CD4-positive, alpha-beta T cell treated with Interleukin-6 at 100 ng/mL for 8 hours (primary cell): ENCODE measurements at regions not wholly inside any gene's neighbourhood (a gene's known extent, or its start where the extent isn't known, plus 50 kb on each side); places are given as distances from the start of the nearest gene placed in this dataset.

Source experiments
- DNase-seq: peaks from one replicate; pipeline ENCODE4 v3.0.0-alpha.2; 2020; ENCODE audit warnings: mixed read lengths, low spot score

- DNase-seq, result no peak
Measured at GRCh38 chr12:76611533-76611932, 52.0 kb upstream of the OSBPL8 start.

GRCh38 chr12:76614364-76614763, 54.8 kb upstream of the OSBPL8 start:
- no peak for DNase-seq

- no peak for DNase-seq
Measured at GRCh38 chr12:76618031-76618430, 58.5 kb upstream of the OSBPL8 start.

- peak; percentile 67 for DNase-seq
Measured at GRCh38 chr12:76621582-76622024, 62.0 kb upstream of the OSBPL8 start.

- no peak for DNase-seq
Measured at GRCh38 chr12:76622351-76622750, 62.8 kb upstream of the OSBPL8 start.

- no peak for DNase-seq
Measured at GRCh38 chr12:76622915-76623314, 63.3 kb upstream of the OSBPL8 start.

- DNase-seq, result no peak
Measured at GRCh38 chr12:76623931-76624330, 64.4 kb upstream of the OSBPL8 start.

GRCh38 chr12:76627346-76628135, 68.0 kb upstream of the OSBPL8 start:
- DNase-seq, result no peak

GRCh38 chr12:76628745-76629144, 69.2 kb upstream of the OSBPL8 start:
- no peak for DNase-seq

- DNase-seq, result no peak
Measured at GRCh38 chr12:76631741-76632140, 72.2 kb upstream of the OSBPL8 start.

- no peak for DNase-seq
Measured at GRCh38 chr12:76633415-76633814, 73.8 kb upstream of the OSBPL8 start.

GRCh38 chr12:76634133-76634532, 74.6 kb upstream of the OSBPL8 start:
- no peak for DNase-seq

- no peak for DNase-seq
Measured at GRCh38 chr12:76636121-76636692, 76.6 kb upstream of the OSBPL8 start.

- DNase-seq, result no peak
Measured at GRCh38 chr12:76637807-76638206, 78.2 kb upstream of the OSBPL8 start.

- DNase-seq, result no peak
Measured at GRCh38 chr12:76639646-76640045, 80.1 kb upstream of the OSBPL8 start.

GRCh38 chr12:76641073-76641472, 81.5 kb upstream of the OSBPL8 start:
- no peak for DNase-seq

- DNase-seq, result no peak
Measured at GRCh38 chr12:76641961-76642360, 82.4 kb upstream of the OSBPL8 start.

GRCh38 chr12:76643438-76643837, 83.9 kb upstream of the OSBPL8 start:
- DNase-seq, result no peak

GRCh38 chr12:76644950-76645349, 85.4 kb upstream of the OSBPL8 start:
- no peak for DNase-seq

- DNase-seq, result no peak
Measured at GRCh38 chr12:76645934-76646333, 86.4 kb upstream of the OSBPL8 start.

GRCh38 chr12:76646366-76646765, 86.8 kb upstream of the OSBPL8 start:
- no peak for DNase-seq

- DNase-seq, result no peak
Measured at GRCh38 chr12:76649099-76649498, 89.5 kb upstream of the OSBPL8 start.

GRCh38 chr12:76652402-76652801, 92.8 kb upstream of the OSBPL8 start:
- no peak for DNase-seq

- DNase-seq, result no peak
Measured at GRCh38 chr12:76653342-76653741, 93.8 kb upstream of the OSBPL8 start.
